ENCODE measurements at regions not wholly inside any gene's neighbourhood (a gene's known extent, or its start where the extent isn't known, plus 50 kb on each side); places are given as distances from the start of the nearest gene placed in this dataset.

DNA sequence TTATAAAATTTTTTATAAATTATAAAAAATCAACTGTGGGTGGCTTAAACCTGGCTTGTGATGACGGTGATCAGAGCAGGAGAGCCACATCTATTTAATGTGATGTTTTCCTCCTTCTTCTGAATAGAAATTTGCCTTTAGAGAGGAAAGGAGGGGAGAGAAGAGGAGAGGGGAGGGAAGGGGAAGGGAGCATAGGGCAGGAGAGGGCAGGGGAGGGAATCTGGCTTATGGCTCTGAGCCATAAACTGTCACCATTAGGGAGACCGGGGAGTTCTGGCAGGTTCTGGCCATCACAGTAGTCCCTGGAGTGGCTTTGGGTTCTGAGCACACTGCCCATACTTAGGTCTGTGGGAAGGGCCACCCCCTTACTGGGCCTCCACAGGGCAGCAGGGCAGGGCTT lies 167.8 kb downstream of the ENGASE start:
- TF ChIP-seq, protein P1, sequence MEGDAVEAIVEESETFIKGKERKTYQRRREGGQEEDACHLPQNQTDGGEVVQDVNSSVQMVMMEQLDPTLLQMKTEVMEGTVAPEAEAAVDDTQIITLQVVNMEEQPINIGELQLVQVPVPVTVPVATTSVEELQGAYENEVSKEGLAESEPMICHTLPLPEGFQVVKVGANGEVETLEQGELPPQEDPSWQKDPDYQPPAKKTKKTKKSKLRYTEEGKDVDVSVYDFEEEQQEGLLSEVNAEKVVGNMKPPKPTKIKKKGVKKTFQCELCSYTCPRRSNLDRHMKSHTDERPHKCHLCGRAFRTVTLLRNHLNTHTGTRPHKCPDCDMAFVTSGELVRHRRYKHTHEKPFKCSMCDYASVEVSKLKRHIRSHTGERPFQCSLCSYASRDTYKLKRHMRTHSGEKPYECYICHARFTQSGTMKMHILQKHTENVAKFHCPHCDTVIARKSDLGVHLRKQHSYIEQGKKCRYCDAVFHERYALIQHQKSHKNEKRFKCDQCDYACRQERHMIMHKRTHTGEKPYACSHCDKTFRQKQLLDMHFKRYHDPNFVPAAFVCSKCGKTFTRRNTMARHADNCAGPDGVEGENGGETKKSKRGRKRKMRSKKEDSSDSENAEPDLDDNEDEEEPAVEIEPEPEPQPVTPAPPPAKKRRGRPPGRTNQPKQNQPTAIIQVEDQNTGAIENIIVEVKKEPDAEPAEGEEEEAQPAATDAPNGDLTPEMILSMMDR (IDR thresholded peaks at IDR 0.05), result no peak
- TF ChIP-seq POLR2A (IDR thresholded peaks at IDR 0.05), result no peak
